GM19025 (cell line): ENCODE measurements at regions not wholly inside any gene's neighbourhood (a gene's known extent, or its start where the extent isn't known, plus 50 kb on each side); places are given as distances from the start of the nearest gene placed in this dataset.

Source experiments
- ATAC-seq: cut with Tn5 transposase; IDR thresholded peaks from one replicate; pipeline ENCODE4 v1.9.1; 2021; ENCODE audit warnings: mild to moderate bottlenecking, low read depth, moderate library complexity; ENCODE audit not compliant: unreplicated experiment

DNA sequence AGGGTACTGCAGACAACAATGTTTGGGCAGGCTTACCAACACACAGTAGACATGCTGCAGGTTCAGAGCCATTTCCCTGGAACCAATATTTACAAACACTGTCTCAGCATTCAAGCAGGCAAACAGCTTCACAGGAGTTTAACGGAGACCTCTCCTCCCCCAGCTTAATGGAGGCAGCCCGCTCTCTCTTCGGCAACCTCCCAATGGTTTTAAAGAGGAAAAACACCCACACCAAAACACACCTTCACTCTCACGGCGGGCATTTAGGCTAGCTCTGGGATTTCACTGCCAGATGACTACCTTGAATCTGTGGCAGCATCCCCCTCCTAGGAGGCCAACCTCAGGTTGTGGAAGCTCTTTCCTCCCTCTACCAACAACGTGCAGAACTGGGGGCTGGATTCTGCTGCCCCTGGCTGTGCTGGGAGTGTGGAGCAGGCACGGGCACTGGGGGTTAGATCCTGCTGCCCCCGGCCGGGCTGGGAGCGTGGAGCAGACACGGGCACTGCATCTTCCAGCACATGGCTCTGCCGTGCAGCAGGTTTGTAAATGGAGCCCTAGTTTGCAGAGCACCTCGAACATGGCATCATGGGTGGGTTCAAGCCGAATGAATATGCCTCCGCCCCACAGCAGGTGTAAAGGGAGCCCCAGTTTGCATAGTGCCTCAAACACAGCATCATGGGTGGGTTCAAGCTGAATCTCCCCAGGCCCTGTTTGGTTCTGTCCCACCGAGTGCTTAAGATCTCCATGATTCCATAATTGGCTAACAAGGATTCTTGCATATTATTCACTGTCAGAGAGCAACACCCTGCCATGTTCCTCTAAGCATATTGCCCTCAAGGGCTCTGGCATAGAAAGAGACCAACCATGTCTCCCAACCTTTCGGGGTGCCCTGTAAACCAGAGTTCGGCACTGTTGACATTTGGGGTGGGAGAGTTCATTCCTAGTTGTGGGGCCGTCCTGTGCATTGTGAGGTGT is 86.4 kb downstream of the RBFOX3 start:
- no peak for ATAC-seq

DNA sequence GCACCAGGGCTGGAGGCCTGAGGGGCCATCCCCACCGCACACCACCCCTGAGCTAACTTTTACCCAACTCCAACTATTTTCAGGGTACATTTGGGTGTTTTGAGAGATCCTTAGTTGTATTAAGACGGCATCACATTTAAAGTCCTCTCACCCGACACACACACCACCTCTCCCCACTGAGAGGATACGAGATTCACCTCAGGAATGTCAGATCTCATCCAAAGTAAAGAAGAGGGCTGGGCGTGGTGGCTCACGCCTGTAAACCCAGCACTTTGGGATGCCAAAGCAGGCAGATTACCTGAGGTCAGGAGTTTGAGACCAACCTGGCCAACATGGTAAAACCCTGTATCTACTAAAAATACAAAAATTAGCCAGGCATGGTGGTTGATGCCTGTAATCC is 88.4 kb downstream of the RBFOX3 start:
- no peak for ATAC-seq

- no peak for ATAC-seq
Observed at GRCh38 chr17:79521225-79521624, 89.6 kb downstream of the RBFOX3 start.

DNA sequence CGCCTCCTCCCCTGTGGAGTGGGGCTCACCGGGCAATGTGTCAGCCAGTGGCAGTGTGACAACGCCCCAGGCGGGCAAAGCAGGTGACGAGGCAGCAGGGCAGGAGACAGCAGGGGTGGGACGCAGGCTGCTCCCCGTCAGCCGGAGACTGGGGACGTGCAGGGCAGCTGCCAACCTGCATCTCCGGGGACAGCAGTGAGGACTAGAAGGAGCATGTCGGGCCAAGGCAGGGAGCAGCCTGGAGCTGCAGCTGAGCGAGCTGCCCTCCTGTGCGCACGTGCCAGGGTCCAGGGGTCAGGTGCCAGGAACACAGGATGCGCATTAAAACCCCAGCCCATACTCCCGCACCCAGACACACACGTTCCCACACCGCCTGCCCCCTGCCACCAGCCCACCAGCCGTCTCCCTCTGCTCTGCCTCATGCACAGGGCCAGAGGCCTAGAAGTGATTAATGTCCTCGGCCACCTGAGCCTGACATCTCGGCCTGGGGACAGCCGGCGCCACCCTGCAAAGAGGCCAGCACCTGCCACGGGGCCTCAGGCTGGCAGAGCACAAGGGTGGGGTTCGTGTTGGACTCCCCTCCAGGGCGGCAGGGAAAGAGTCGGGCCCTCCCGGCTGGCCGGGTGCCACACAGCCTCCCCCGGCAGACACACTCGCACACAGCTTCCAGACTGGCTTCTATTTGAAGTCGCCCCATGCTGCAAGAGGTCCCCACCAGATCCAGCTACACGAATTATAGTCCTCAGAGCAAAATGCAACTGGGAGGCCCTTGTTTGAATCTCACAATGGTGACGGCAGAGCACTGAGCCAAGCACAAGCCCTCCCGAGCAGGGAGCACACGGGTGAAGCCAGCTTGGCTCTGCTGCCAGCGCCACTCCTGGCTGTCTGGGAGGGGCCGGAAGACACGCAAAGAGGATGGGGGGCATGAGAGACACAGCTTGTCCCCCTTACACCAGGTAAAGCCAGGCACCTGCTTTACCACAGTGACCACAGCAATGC is 90.4 kb downstream of the RBFOX3 start:
- no peak for ATAC-seq

GRCh38 chr17:79519601-79520000 is 91.2 kb downstream of the RBFOX3 start:
- no peak for ATAC-seq

GRCh38 chr17:79518585-79519523 is 92.0 kb downstream of the RBFOX3 start:
- no peak for ATAC-seq

DNA sequence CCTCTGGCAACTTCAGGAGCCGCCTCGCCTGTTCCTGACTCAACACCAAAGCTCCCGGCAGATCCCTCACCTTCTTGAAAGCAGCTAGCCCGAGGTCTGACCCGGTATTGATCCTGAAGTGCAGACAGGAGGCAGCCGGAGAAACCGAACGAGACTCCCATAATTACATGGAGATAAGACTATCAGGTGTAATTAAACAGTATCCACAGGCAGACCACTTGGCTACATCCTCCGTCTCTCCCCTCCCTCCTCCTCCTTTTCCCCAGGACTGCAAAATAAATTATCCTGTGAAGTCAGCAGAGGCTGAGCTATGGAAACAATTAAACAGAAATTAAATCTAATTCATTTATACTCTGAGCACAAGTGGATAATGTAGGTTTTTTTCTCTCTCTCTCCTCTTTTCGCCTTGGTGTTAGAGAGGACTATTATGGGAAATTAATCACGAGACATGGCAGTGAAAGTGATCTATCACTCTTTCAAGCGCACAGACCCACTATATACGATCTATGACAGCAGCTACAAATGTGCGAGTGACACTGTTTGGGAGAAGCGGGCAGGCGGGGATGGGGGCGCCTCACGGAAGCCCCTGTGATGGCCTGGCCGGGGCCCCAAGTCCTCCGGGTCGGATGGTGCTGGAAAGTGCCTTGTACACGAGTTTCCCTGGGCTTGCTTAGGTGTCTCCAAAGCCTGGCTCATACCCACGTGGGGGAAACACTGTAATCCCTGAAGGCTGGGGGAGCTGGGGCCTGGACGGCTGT is 92.8 kb downstream of the RBFOX3 start:
- no peak for ATAC-seq

GRCh38 chr17:79515646-79516571 is 94.9 kb downstream of the RBFOX3 start:
- ATAC-seq: no peak

DNA sequence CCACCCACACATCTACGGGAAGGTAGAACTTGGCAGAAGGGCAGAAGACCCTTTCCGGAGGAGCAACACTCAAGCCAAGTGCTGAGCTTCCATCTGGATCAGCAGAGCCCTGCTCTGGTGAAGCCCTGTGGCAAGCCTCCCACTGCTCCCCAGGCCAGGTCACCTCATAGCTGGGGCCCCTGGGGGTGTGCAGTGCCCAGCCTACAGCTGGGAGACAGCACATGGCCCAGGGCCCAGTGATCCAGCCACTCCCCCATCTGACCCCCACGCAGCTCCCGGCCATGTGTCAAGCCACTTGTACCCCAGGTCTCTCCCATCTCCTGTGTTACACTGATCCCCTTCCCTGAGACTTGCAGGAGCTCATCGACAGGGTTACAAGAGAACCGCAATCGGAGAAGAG is 95.7 kb downstream of the RBFOX3 start:
- no peak for ATAC-seq

DNA sequence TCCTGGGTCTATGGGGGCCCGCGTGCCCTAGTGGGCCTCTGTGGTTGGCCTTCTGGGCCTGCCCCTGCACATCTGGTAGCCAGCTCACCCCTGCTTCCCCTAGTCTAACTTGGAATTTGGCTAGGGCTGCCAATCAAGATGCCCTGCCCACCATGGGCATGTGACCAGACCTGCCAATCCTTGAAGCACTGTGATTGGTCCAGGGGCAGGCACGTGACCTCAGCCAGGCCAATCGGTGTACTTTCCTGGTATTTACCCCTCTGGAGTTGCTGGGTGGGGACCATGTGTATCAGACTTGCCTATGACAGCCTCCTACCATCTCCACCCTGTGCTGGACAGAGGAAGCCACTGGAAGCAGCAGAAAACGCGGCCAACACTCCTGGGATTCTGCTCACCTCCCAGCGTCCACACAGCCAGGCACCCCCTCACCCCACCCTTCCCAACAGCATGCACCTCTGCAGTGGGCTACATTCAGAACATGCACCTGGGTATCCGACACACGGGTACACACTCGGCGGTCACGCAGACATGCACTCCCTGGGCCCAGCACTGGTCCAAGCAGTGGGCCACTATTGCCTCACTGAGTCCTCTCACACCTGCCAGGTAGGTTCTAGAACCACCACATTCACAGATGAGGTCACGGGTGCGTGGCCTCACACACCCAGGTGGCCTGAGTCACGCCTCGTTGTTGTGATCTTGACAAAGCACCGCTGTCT is 96.9 kb downstream of the RBFOX3 start:
- no peak for ATAC-seq

- no peak for ATAC-seq
Observed at GRCh38 chr17:79513206-79513605, 97.6 kb downstream of the RBFOX3 start.

DNA sequence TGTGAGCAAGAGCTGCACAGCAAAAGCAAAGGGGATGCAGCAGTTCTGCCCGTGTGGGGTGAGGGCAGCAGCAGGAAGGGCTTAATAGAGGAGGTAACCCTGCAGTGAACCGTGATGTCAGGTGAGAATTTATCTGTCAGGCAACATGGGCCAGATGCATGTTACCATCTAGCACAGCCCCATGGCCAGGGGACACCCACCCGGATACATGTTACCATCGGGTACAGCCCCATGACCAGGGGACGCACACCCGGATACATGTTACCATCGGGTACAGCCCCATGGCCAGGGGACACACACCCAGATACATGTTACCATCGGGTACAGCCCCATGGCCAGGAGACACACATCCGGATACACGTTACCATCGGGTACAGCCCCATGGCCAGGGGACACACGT is 99.4 kb downstream of the RBFOX3 start:
- no peak for ATAC-seq

DNA sequence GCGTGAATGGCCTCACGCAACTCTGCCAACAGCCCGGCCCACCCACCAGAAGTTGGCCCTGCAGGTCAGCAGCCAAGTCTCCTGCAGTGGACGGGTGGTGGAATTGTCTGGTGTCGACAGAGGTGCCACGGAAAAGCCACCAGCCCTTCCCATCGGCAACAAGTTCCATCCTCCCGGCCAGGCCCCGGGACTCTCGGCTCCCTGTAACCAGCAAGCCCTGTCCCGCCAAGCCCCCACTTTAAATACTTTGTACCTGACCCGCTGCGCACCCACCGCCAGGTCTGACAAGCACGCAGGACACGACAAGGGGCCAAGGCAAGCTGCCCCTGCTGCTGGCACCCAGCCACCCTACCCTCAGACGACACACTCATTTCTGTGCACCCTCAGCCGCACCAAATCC is 100.8 kb downstream of the RBFOX3 start:
- ATAC-seq: no peak

DNA sequence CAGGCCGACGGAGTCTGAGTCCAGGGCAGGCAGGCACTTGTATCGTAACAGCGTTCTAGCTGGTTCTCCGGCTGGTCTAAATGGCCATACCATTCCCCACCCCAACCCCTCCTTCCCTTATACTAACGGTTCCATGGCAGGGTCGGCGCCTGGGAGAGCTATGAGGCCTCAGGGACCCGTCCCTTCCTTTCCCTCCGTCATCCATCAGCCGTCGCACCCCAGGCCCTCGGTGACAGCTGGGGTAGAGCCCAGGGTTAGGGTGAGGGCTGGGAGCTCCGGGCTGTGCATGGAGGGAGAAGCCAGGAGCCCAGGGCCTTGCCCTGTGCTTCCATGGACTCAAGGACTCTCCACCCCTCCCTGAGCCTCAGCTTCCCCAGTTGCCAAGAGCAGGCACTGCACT is 101.4 kb downstream of the RBFOX3 start:
- ATAC-seq: no peak

GRCh38 chr17:79509008-79509407 is 101.8 kb downstream of the RBFOX3 start:
- ATAC-seq: no peak

DNA sequence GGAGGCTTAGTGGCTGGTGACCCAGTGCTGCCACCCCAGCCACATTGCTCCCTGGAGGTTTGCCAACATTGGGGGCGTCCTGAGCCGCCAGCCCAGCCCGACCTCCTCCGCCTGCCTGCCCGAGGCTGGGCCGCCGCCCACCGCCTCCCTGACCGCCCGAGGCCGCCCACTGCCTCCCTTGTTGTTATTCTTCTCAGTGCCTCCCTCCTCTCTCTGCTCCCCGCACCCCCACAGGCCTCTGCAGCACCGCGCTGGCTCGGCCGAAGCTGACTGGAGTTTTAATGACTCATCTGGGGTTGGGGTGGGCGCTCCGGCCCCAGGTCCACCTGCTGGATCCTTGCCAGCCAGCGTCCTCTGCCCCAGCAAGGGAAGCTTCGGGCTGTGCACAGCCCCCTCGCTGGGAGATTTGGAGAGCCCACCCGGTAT is 102.5 kb downstream of the RBFOX3 start:
- ATAC-seq: no peak

DNA sequence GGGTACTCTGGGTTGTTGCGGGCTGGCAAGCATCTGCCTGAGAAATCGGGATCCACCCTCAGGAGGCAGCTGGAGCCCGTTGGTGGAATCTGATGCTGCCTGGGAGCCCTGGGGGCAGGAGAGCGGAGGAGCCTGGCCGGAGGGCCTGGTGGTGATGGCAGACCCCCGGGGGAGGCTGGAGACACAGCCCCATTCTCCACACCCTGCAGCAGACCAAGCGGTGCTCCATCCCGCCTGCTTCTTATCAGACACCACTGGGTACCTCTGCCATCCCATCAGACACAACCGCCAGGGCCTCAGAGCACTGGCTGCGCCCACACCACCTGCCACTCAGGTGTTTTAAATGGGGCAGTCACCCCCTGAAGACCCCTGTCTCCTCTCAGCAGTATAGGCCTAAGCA is 103.9 kb downstream of the RBFOX3 start:
- no peak for ATAC-seq
